Mesenchymal stem cell (in vitro differentiated cells and primary cell): ENCODE measurements at regions not wholly inside any gene's neighbourhood (a gene's known extent, or its start where the extent isn't known, plus 50 kb on each side); places are given as distances from the start of the nearest gene placed in this dataset.

Experiments used
- DNase-seq: peaks from one replicate; pipeline ENCODE4 v3.0.0-alpha.2; 2013
- H2AFZ ChIP-seq: one replicate; pipeline ENCODE4 v1.6.1; 2013; ENCODE audit warnings: low read depth, mild to moderate bottlenecking, control low read depth, inconsistent platforms, low read length, moderate library complexity
- H2AK5ac ChIP-seq: 2 replicates; pipeline ENCODE4 v1.6.1; 2013; ENCODE audit warnings: low read length, moderate library complexity, mild to moderate bottlenecking, inconsistent platforms; ENCODE audit not compliant: severe bottlenecking
- H2BK120ac ChIP-seq: one replicate; pipeline ENCODE4 v1.6.1; 2013; ENCODE audit warnings: low read depth, mild to moderate bottlenecking, inconsistent platforms, low read length, moderate library complexity
- H2BK12ac ChIP-seq, 2 experiments: one replicate each; pipeline ENCODE4 v1.6.1; 2013; ENCODE audit warnings: inconsistent platforms in 2 of 2, low read length in 2 of 2, mild to moderate bottlenecking in 2 of 2, moderate library complexity in 2 of 2, control low read depth in 1 of 2
- H2BK15ac ChIP-seq: one replicate; pipeline ENCODE4 v1.6.1; 2013; ENCODE audit warnings: mild to moderate bottlenecking, low read depth, inconsistent platforms; ENCODE audit not compliant: poor library complexity, severe bottlenecking
- H2BK5ac ChIP-seq: 2 replicates; pipeline ENCODE4 v1.6.1; 2013; ENCODE audit warnings: low read depth, mild to moderate bottlenecking, low read length, control low read depth, inconsistent platforms; ENCODE audit not compliant: poor library complexity, severe bottlenecking
- H3K14ac ChIP-seq, 2 experiments: one replicate each; pipeline ENCODE4 v1.6.1; 2013; ENCODE audit warnings: inconsistent platforms in 2 of 2, low read length in 2 of 2, control low read depth in 1 of 2, mild to moderate bottlenecking in 1 of 2, moderate library complexity in 1 of 2
- H3K18ac ChIP-seq, 2 experiments: one replicate each; pipeline ENCODE4 v1.6.1; 2013; ENCODE audit warnings: inconsistent platforms in 2 of 2, low read length in 2 of 2, control low read depth in 1 of 2, low read depth in 1 of 2, mild to moderate bottlenecking in 1 of 2
- H3K23ac ChIP-seq, 2 experiments: one replicate each; pipeline ENCODE4 v1.6.1; 2013; ENCODE audit warnings: inconsistent platforms in 2 of 2, low read length in 2 of 2, mild to moderate bottlenecking in 2 of 2, moderate library complexity in 2 of 2, control low read depth in 1 of 2
- H3K27ac ChIP-seq: 2 replicates; pipeline ENCODE4 v1.5.1; 2013; ENCODE audit warnings: mild to moderate bottlenecking, moderate library complexity, low read length, control low read depth, inconsistent platforms; ENCODE audit not compliant: poor library complexity, severe bottlenecking
- H3K27me3 ChIP-seq, 2 experiments: 2 replicates each; pipeline versions ENCODE4 v1.6.1 to v1.7.0; 2013; ENCODE audit warnings: low read length in 2 of 2, mild to moderate bottlenecking in 2 of 2, moderate library complexity in 2 of 2, control low read depth in 1 of 2, inconsistent platforms in 1 of 2; ENCODE audit not compliant: control insufficient read depth in 1 of 2, insufficient read depth in 1 of 2
- H3K36me3 ChIP-seq, 2 experiments: 2 replicates each; pipeline versions ENCODE4 v1.6.1 to v1.7.0; 2013; ENCODE audit warnings: low read length in 2 of 2, control low read depth in 1 of 2, inconsistent platforms in 1 of 2, low read depth in 1 of 2, mild to moderate bottlenecking in 1 of 2; ENCODE audit not compliant: insufficient read depth in 2 of 2, control insufficient read depth in 1 of 2
- H3K4ac ChIP-seq, 2 experiments: one replicate each; pipeline ENCODE4 v1.6.1; 2013; ENCODE audit warnings: inconsistent platforms in 2 of 2, low read length in 2 of 2, mild to moderate bottlenecking in 2 of 2, moderate library complexity in 2 of 2, control low read depth in 1 of 2, low read depth in 1 of 2
- H3K4me1 ChIP-seq: 2 replicates; pipeline ENCODE4 v1.6.1; 2013; ENCODE audit warnings: low read depth, low read length, control low read depth; ENCODE audit not compliant: control insufficient read depth, insufficient read depth
- H3K4me2 ChIP-seq: 2 replicates; pipeline ENCODE4 v1.6.1; 2013; ENCODE audit warnings: low read length, mild to moderate bottlenecking, inconsistent platforms; ENCODE audit not compliant: poor library complexity, severe bottlenecking
- H3K4me3 ChIP-seq, 2 experiments: 2 replicates each; pipeline versions ENCODE4 v1.5.1 to v1.7.0; 2013; ENCODE audit warnings: low read length in 2 of 2, mild to moderate bottlenecking in 2 of 2, control low read depth in 1 of 2, low read depth in 1 of 2; ENCODE audit not compliant: insufficient read depth in 1 of 2
- H3K79me1 ChIP-seq: replicated peaks from 2 replicates; pipeline ENCODE4 v1.6.1; 2013; ENCODE audit warnings: mild to moderate bottlenecking, control low read depth, low read length, inconsistent platforms; ENCODE audit not compliant: poor library complexity, severe bottlenecking
- H3K9ac ChIP-seq: 2 replicates; pipeline ENCODE4 v1.7.0; 2013; ENCODE audit warnings: mild to moderate bottlenecking, low read length, moderate library complexity
- H3K9me3 ChIP-seq: 2 replicates; pipeline ENCODE4 v1.7.0; 2013; ENCODE audit warnings: mild to moderate bottlenecking, low read length; ENCODE audit not compliant: control insufficient read depth
- H4K8ac ChIP-seq: one replicate; pipeline ENCODE4 v1.6.1; 2013; ENCODE audit warnings: inconsistent platforms, mild to moderate bottlenecking, low read length, moderate library complexity
- H4K91ac ChIP-seq: one replicate; pipeline ENCODE4 v1.6.1; 2013; ENCODE audit warnings: mild to moderate bottlenecking, low read length, inconsistent platforms
- WGBS: methylation state at CpG from one replicate; pipeline ENCODE4 v1.1.7; 2013; ENCODE audit warnings: mixed read lengths; 5-methylcytosine and 5-hydroxymethylcytosine counted together

GRCh38 chr13:99751517-99752199 is 219.9 kb downstream of the ZIC5 start:
- Histone ChIP-seq H3K9ac (no peak overlapping the region), H2BK5ac (no peak overlapping the region)

GRCh38 chr13:99750951-99751350 is 220.6 kb downstream of the ZIC5 start:
- H3K36me3 ChIP-seq = no peaks in the 10 kb centered on the region
- no peak overlapping the region for H3K4ac ChIP-seq
- no peak overlapping the region for H3K4me3 ChIP-seq
- no peak overlapping the region for H3K14ac ChIP-seq
- H2BK12ac ChIP-seq = no peak overlapping the region
- 97% methylated on average over 8 of the region's 8 CpGs for WGBS
- H4K91ac ChIP-seq = no peak overlapping the region
- H3K9ac ChIP-seq = no peak overlapping the region
- no peaks in the 10 kb centered on the region for H3K4me1 ChIP-seq
- peaks cover 3% of the 10 kb centered on the region for H3K9me3 ChIP-seq
- DNase-seq = no peak
- H2BK15ac ChIP-seq = no peak overlapping the region
- H2BK120ac ChIP-seq = no peak overlapping the region
- no peaks in the 10 kb centered on the region for H3K27me3 ChIP-seq
- no peaks in the 10 kb centered on the region for H3K79me1 ChIP-seq
- no peak overlapping the region for H2BK5ac ChIP-seq
- no peak overlapping the region for H3K18ac ChIP-seq
- H3K23ac ChIP-seq = no peak overlapping the region
- no peak overlapping the region for H4K8ac ChIP-seq
- H3K27ac ChIP-seq = no peak overlapping the region
- no peak overlapping the region for H3K4me2 ChIP-seq
- H2AFZ ChIP-seq = no peak overlapping the region
- no peak overlapping the region for H2AK5ac ChIP-seq

More at GRCh38 chr13:99751517-99752199, 219.9 kb downstream of the ZIC5 start:
- Histone ChIP-seq H3K9me3 (peaks cover 3% of the 10 kb centered on the region), H2BK15ac (no peak overlapping the region), H3K4ac (no peak overlapping the region), H2AFZ (no peak overlapping the region), H2BK120ac (no peak overlapping the region), H3K23ac (no peak overlapping the region), H2AK5ac (no peak overlapping the region), H4K8ac (no peak overlapping the region), H3K4me2 (no peak overlapping the region), H2BK12ac (no peak overlapping the region), H3K18ac (no peak overlapping the region), H3K36me3 (no peaks in the 10 kb centered on the region), H3K4me1 (no peaks in the 10 kb centered on the region), H3K14ac (no peak overlapping the region), H3K27me3 (no peaks in the 10 kb centered on the region), H4K91ac (no peak overlapping the region), H3K4me3 (no peak overlapping the region), H3K79me1 (no peaks in the 10 kb centered on the region), H3K27ac (no peak overlapping the region)
- WGBS = 86% methylated on average over 8 of the region's 10 CpGs
- no peak for DNase-seq

GRCh38 chr13:99749271-99750019 is 222.1 kb downstream of the ZIC5 start:
- Histone ChIP-seq H3K4me1 (no peaks in the 10 kb centered on the region), H3K27me3 (peaks cover 0 to 5% of the 10 kb centered on the region in 2 experiments), H2BK12ac (no peak overlapping the region), H2AFZ (no peak overlapping the region), H3K4me3 (no peak overlapping the region), H3K18ac (no peak overlapping the region), H3K36me3 (no peaks in the 10 kb centered on the region), H2AK5ac (no peak overlapping the region), H3K27ac (no peak overlapping the region), H3K14ac (no peak overlapping the region), H3K4me2 (no peak overlapping the region), H3K23ac (no peak overlapping the region), H3K9ac (no peak overlapping the region), H3K9me3 (peaks cover 3% of the 10 kb centered on the region), H3K4ac (no peak overlapping the region), H2BK5ac (no peak overlapping the region), H2BK15ac (no peak overlapping the region), H4K8ac (no peak overlapping the region), H3K79me1 (no peaks in the 10 kb centered on the region), H2BK120ac (no peak overlapping the region), H4K91ac (no peak overlapping the region)
- DNase-seq = no peak
- WGBS = 94% methylated on average over 10 of the region's 11 CpGs

- no peak overlapping the region for H3K23ac ChIP-seq
- 59% methylated on average over 7 of the region's 7 CpGs for WGBS
- no peak for DNase-seq
Observed at GRCh38 chr13:99747403-99747710, 224.2 kb downstream of the ZIC5 start.

More at GRCh38 chr13:99747403-99747710, 224.2 kb downstream of the ZIC5 start:
- Histone ChIP-seq H3K79me1 (no peaks in the 10 kb centered on the region), H3K27me3 (peaks cover 0 to 13% of the 10 kb centered on the region in 2 experiments), H3K9me3 (peaks cover 3% of the 10 kb centered on the region), H2BK12ac (no peak overlapping the region), H4K91ac (no peak overlapping the region), H3K14ac (no peak overlapping the region), H3K4me1 (no peaks in the 10 kb centered on the region), H3K4ac (no peak overlapping the region), H3K27ac (no peak overlapping the region), H3K4me3 (no peak overlapping the region), H2AFZ (no peak overlapping the region), H2BK120ac (no peak overlapping the region), H3K36me3 (no peaks in the 10 kb centered on the region), H2AK5ac (no peak overlapping the region), H3K18ac (no peak overlapping the region), H2BK5ac (no peak overlapping the region), H3K9ac (no peak overlapping the region), H4K8ac (no peak overlapping the region), H2BK15ac (no peak overlapping the region), H3K4me2 (no peak overlapping the region)
